22Rv1 (cell line): ENCODE measurements at regions not wholly inside any gene's neighbourhood (a gene's known extent, or its start where the extent isn't known, plus 50 kb on each side); places are given as distances from the start of the nearest gene placed in this dataset.

ENCODE experiments used
- H3K27ac ChIP-seq: fragments of 450-650 bp; 2 replicates; pipeline ENCODE4 v1.5.1; 2017
- CTCF ChIP-seq: fragments of 450-650 bp; IDR thresholded peaks from 2 replicates; pipeline ENCODE4 v1.5.1; 2017; ENCODE audit warnings: mild to moderate bottlenecking
- ZFX ChIP-seq: fragments of 450-650 bp; IDR thresholded peaks from 2 replicates; pipeline ENCODE4 v1.6.1; 2017; ENCODE audit warnings: antibody characterized with exemption, borderline replicate concordance

- no peak overlapping the region for H3K27ac ChIP-seq
- TF ChIP-seq CTCF (no peak), ZFX (no peak)
These were observed 331.2 kb upstream of the DCBLD2 start for GRCh38 chr3:99232696-99233095.

- H3K27ac ChIP-seq = no peak overlapping the region
- TF ChIP-seq ZFX = no peak
- 0 out of 2 replicates have a peak, but pooled peaks have one; percentile 5 for TF ChIP-seq CTCF
These were observed 317.0 kb upstream of the DCBLD2 start for GRCh38 chr3:99218468-99218867.

GRCh38 chr3:99212969-99213368 is 311.5 kb upstream of the DCBLD2 start:
- no peak for TF ChIP-seq ZFX
- no peak for TF ChIP-seq CTCF
- no peak overlapping the region for H3K27ac ChIP-seq

GRCh38 chr3:99211309-99211708 is 309.8 kb upstream of the DCBLD2 start:
- no peak overlapping the region for H3K27ac ChIP-seq
- TF ChIP-seq ZFX (no peak), CTCF (no peak)

GRCh38 chr3:99199021-99199420 is 297.5 kb upstream of the DCBLD2 start:
- no peak overlapping the region for H3K27ac ChIP-seq
- TF ChIP-seq ZFX (no peak), CTCF (no peak)

GRCh38 chr3:99191186-99191585 is 289.7 kb upstream of the DCBLD2 start:
- TF ChIP-seq CTCF = no peak
- no peak for TF ChIP-seq ZFX
- H3K27ac ChIP-seq = no peak overlapping the region

GRCh38 chr3:99188936-99189335 is 287.4 kb upstream of the DCBLD2 start:
- no peak overlapping the region for H3K27ac ChIP-seq
- TF ChIP-seq ZFX = no peak

- no peak for TF ChIP-seq ZFX
- TF ChIP-seq CTCF = no peak
These were observed 284.5 kb upstream of the DCBLD2 start for GRCh38 chr3:99186016-99186415.

More at GRCh38 chr3:99186016-99186415, 284.5 kb upstream of the DCBLD2 start:
- H3K27ac ChIP-seq = no peak overlapping the region
